ENCODE measurements at regions not wholly inside any gene's neighbourhood (a gene's known extent, or its start where the extent isn't known, plus 50 kb on each side); places are given as distances from the start of the nearest gene placed in this dataset.
"Not testable (repeated sequence)": the region's sequence is repeated elsewhere in the genome, so short reads cannot be mapped to it uniquely, and the experiment has no call there.

DNA sequence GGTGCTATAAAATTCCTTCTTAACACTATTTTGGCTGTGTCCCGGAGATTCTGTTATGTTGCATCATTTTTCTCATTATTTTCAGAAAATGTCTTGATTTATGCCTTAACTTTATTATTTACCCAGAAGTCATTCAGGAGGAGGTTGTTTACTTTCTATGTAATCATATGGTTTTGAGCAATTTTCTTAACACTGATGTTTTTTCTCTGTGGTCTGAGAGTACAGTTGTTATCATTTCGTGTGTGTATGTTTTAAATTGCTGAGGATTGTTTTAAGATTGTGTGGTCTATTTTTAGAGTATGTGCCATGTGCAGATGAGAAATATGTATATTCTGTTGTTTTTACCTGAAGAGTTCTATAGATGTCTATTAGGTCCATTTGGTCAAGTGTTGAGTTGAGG is 498.1 kb upstream of the ZNF608 start:
- intact Hi-C loops (cut with DNase I; ENCODE audit: low total_unique reads) = no loop called here
- TF ChIP-seq, protein P1, sequence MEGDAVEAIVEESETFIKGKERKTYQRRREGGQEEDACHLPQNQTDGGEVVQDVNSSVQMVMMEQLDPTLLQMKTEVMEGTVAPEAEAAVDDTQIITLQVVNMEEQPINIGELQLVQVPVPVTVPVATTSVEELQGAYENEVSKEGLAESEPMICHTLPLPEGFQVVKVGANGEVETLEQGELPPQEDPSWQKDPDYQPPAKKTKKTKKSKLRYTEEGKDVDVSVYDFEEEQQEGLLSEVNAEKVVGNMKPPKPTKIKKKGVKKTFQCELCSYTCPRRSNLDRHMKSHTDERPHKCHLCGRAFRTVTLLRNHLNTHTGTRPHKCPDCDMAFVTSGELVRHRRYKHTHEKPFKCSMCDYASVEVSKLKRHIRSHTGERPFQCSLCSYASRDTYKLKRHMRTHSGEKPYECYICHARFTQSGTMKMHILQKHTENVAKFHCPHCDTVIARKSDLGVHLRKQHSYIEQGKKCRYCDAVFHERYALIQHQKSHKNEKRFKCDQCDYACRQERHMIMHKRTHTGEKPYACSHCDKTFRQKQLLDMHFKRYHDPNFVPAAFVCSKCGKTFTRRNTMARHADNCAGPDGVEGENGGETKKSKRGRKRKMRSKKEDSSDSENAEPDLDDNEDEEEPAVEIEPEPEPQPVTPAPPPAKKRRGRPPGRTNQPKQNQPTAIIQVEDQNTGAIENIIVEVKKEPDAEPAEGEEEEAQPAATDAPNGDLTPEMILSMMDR (IDR thresholded peaks at IDR 0.05) = no peak
- no peak for TF ChIP-seq POLR2A (IDR thresholded peaks at IDR 0.05)
- no peaks in the 10 kb centered on the region for H3K9me3 ChIP-seq
- H3K36me3 ChIP-seq = no peaks in the 10 kb centered on the region
- no peak overlapping the region for H3K27ac ChIP-seq
- H3K4me1 ChIP-seq = no peaks in the 10 kb centered on the region
- H3K4me3 ChIP-seq = no peak overlapping the region
- DNase-seq = no peak
- no peaks in the 10 kb centered on the region for H3K27me3 ChIP-seq

DNA sequence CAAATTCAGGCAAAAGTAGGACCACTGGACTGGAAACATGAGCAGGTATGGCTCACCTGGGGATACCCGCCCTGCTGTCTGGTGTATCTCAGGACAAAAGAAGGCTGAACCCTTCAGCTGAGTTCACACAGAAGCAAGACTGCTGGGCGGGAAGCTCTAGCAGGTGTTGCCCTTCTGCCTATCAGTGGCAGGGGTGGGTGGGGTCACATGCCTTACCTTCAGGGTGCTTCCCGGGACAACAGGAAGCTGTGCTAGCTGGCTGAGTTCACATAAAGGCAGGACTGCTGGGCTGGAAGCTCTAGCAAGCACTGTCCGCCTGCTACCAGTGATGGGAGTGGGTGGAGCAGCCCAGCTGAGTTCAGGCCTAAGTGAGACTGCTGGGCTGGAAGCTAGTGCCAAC is 498.8 kb upstream of the ZNF608 start:
- TF ChIP-seq, protein P1 (IDR thresholded peaks at IDR 0.05) = no peak
- no peak for TF ChIP-seq POLR2A (IDR thresholded peaks at IDR 0.05)
- intact Hi-C loops (cut with DNase I; ENCODE audit: low total_unique reads) = no loop called here
- no peak for DNase-seq

DNA sequence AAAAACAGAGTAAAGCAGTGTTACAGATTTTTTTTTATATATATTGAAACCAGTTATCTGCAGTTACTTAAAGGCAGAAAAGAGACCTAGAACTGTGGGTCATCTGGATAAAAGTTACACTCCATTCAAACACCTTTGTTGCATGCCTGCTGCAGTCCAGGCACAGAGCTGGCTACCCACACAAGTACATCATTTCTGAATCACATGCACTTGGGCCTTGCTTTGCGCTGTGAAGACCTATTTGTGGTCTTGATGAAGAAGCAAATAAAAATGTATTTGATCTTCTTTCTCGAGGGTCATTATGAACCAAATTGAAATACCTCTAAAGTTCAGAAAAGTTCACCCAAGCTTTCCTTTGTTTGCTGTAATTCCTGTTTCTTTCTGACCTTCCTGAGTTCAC is 503.0 kb upstream of the ZNF608 start:
- H3K9me3 ChIP-seq = no peaks in the 10 kb centered on the region
- no peaks in the 10 kb centered on the region for H3K4me1 ChIP-seq
- intact Hi-C loops (cut with DNase I; ENCODE audit: low total_unique reads) = no loop called here
- no peaks in the 10 kb centered on the region for H3K36me3 ChIP-seq
- H3K27ac ChIP-seq = no peak overlapping the region
- no peak for TF ChIP-seq POLR2A (IDR thresholded peaks at IDR 0.05)
- TF ChIP-seq, protein P1 (IDR thresholded peaks at IDR 0.05) = no peak
- H3K27me3 ChIP-seq = no peaks in the 10 kb centered on the region
- no peak overlapping the region for H3K4me3 ChIP-seq
- DNase-seq = no peak

More for the DNA sequence above, 498.8 kb upstream of the ZNF608 start:
- Histone ChIP-seq H3K27me3 (no peaks in the 10 kb centered on the region), H3K27ac (no peak overlapping the region), H3K4me1 (no peaks in the 10 kb centered on the region), H3K4me3 (no peak overlapping the region), H3K36me3 (no peaks in the 10 kb centered on the region), H3K9me3 (no peaks in the 10 kb centered on the region)

DNA sequence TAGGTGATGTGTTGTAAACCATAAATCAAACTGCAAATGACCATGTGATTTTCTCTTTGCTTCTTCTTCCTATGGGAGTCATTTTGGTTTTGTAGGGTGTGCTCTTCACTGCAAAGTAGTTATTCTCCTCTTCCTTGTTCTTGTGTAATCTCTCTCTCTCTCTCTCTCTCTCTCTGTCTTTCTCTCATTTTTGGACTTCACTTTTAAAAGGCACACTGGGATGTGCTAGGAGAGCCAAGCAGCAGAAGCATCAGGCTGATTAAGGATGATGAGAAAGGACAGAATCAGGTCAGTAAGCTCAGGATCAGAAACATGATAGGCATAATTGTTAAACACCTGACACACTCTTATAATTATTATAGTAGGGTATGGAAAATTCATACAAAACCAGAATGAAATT is 505.3 kb upstream of the ZNF608 start:
- Histone ChIP-seq H3K9me3 (no peaks in the 10 kb centered on the region), H3K4me3 (no peak overlapping the region), H3K27ac (no peak overlapping the region), H3K27me3 (no peaks in the 10 kb centered on the region), H3K4me1 (no peaks in the 10 kb centered on the region), H3K36me3 (no peaks in the 10 kb centered on the region)
- no peak for DNase-seq
- TF ChIP-seq, protein P1 (IDR thresholded peaks at IDR 0.05) = no peak
- TF ChIP-seq POLR2A (IDR thresholded peaks at IDR 0.05) = no peak
- intact Hi-C loops (cut with DNase I; ENCODE audit: low total_unique reads) = no loop called here

DNA sequence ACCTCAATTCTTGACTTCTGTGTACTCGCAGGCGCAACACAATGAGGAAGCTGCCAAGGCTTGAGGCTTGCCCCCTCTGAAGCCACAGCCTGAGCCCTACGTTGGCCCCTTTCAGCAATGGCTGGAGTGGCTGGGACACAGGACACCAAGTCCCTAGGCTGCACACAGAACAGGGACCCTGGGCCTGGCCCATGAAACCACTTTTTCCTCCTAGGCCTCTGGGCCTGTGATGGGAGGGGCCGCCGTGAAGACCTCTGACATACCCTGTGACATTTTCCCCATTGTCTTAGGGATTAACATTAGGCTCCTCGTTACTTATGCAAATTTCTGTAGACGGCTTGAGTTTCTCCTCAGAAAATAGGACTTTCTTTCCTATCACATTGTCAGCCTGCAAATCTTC is 507.2 kb upstream of the ZNF608 start:
- DNase-seq, H3K27ac ChIP-seq, H3K36me3 ChIP-seq: not testable (repeated sequence)

DNA sequence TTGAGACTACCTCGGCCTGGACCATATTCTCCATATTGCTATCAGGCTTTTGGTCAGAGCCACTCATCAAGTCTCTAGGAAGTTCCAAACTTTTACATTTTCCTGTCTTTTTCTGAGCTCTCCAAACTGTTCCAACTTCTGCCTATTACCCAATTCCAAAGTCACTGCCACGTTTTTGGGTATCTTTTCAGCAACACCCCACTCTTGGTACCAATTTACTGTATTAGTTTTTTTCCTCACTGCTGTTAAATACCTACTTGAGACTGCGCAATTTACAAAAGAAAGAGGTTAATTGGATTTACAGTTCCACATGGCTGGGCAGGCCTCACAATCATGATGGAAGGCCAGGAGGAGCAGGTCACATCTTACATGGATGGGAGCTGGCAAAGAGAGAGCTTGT is 507.8 kb upstream of the ZNF608 start:
- Histone ChIP-seq H3K4me3 (no peak overlapping the region), H3K9me3 (no peaks in the 10 kb centered on the region), H3K36me3 (no peaks in the 10 kb centered on the region), H3K27me3 (no peaks in the 10 kb centered on the region), H3K4me1 (no peaks in the 10 kb centered on the region), H3K27ac (no peak overlapping the region)
- TF ChIP-seq, protein P1 (IDR thresholded peaks at IDR 0.05) = no peak
- TF ChIP-seq POLR2A (IDR thresholded peaks at IDR 0.05) = no peak
- intact Hi-C loops (cut with DNase I; ENCODE audit: low total_unique reads) = no loop called here
- DNase-seq = no peak

More for the DNA sequence above, 507.2 kb upstream of the ZNF608 start:
- H3K4me1 ChIP-seq; H3K27me3 ChIP-seq; H3K4me3 ChIP-seq; H3K9me3 ChIP-seq; intact Hi-C loops (cut with DNase I; ENCODE audit: low total_unique reads): not testable (repeated sequence)
